ENCODE measurements at regions not wholly inside any gene's neighbourhood (a gene's known extent, or its start where the extent isn't known, plus 50 kb on each side); places are given as distances from the start of the nearest gene placed in this dataset.

DNA sequence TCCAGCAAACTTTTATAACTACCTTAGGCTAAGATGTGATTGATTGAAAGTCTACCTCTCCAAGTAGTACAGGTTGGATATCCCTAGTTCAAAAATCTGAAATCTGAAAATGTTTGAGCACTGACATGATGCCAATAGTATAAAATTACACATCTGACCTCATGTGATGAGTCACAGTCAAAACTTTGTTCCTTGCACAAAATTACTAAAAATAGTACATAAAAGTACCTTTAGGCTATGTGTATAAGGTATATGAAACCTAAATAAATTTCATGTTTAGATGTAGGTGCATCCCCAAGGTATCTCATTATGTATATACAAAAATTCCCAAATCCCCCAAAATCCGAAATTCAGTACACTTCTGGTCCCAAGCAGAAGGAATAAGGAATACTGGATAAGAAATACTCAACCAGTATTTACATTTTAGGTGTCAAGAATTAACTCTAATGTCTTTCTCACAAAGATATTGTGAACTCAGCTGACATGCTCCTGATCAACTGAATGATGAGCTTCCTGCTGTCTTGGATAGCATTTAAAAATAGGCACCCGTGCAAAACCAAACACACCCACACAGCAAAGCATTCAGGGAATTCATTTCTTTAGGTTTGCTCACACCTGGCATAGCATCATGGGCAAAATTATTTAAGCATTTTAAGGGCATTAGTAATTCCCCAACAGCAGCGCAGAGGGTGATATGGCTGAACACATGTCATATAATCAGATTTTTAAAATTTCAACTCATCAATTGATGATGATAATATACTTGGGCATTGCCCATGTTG lies 497.4 kb upstream of the MEIS1 start:
- TF ChIP-seq, protein P1, sequence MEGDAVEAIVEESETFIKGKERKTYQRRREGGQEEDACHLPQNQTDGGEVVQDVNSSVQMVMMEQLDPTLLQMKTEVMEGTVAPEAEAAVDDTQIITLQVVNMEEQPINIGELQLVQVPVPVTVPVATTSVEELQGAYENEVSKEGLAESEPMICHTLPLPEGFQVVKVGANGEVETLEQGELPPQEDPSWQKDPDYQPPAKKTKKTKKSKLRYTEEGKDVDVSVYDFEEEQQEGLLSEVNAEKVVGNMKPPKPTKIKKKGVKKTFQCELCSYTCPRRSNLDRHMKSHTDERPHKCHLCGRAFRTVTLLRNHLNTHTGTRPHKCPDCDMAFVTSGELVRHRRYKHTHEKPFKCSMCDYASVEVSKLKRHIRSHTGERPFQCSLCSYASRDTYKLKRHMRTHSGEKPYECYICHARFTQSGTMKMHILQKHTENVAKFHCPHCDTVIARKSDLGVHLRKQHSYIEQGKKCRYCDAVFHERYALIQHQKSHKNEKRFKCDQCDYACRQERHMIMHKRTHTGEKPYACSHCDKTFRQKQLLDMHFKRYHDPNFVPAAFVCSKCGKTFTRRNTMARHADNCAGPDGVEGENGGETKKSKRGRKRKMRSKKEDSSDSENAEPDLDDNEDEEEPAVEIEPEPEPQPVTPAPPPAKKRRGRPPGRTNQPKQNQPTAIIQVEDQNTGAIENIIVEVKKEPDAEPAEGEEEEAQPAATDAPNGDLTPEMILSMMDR (IDR thresholded peaks at IDR 0.05; ENCODE audit: poor library complexity) = no peak
- no peak for TF ChIP-seq EZH2phosphoT487 (IDR thresholded peaks at IDR 0.05; ENCODE audit: low read depth, severe bottlenecking, unreplicated experiment)
